ENCODE measurements at regions not wholly inside any gene's neighbourhood (a gene's known extent, or its start where the extent isn't known, plus 50 kb on each side); places are given as distances from the start of the nearest gene placed in this dataset.

- intact Hi-C loops (cut with micrococcal nuclease) = no loop called here
- H2AFZ ChIP-seq (ENCODE audit: low read depth, low read length) = no peak overlapping the region
- BruUV-seq (replicated peaks) = no TSS peak
Observed at GRCh38 chr12:85393606-85394005, 113.6 kb downstream of the ALX1 start.

More at GRCh38 chr12:85393606-85394005, 113.6 kb downstream of the ALX1 start:
- ChIA-PET CTCF (ENCODE audit: low intra/inter-chr PET ratio) (no interaction called here), POLR2A (no interaction called here)
- in situ Hi-C loops (cut with MboI) = no loop called here
- FAIRE-seq = no peak
- H3K4me1 ChIP-seq (replicated peaks in 1 of 2; ENCODE audit: control insufficient read depth in 2 of 2, insufficient read depth in 2 of 2, low read length in 2 of 2) = no peaks in the 10 kb centered on the region
- no peak for DNase-seq (ENCODE audit: extremely low read depth in 1 of 4, low spot score in 3 of 4)
- no peak for TF ChIP-seq ZFX (CRISPR knock-in tag; IDR thresholded peaks at IDR 0.05)
- TF ChIP-seq ZNF140 (CRISPR knock-in tag; IDR thresholded peaks at IDR 0.05) = no peak
- TF ChIP-seq SIX5 (IDR thresholded peaks at IDR 0.05; ENCODE audit: borderline replicate concordance in 1 of 2, insufficient read depth in 1 of 2, low read depth in 1 of 2, low read length in 2 of 2) = no peak
- no peak for TF ChIP-seq CCNT2 (IDR thresholded peaks at IDR 0.05; ENCODE audit: borderline replicate concordance, extremely low read depth, insufficient read length, low read depth, low read length)
- no peak for TF ChIP-seq RAD51 (IDR thresholded peaks at IDR 0.05; ENCODE audit: borderline replicate concordance, low read depth)
- no peak for TF ChIP-seq CGGBP1 (CRISPR knock-in tag; IDR thresholded peaks at IDR 0.05)
- TF ChIP-seq MIER1 (IDR thresholded peaks at IDR 0.05; ENCODE audit: low read depth) = no peak
- TF ChIP-seq ELK3 (CRISPR knock-in tag; IDR thresholded peaks at IDR 0.05) = no peak
- TF ChIP-seq, protein P1, sequence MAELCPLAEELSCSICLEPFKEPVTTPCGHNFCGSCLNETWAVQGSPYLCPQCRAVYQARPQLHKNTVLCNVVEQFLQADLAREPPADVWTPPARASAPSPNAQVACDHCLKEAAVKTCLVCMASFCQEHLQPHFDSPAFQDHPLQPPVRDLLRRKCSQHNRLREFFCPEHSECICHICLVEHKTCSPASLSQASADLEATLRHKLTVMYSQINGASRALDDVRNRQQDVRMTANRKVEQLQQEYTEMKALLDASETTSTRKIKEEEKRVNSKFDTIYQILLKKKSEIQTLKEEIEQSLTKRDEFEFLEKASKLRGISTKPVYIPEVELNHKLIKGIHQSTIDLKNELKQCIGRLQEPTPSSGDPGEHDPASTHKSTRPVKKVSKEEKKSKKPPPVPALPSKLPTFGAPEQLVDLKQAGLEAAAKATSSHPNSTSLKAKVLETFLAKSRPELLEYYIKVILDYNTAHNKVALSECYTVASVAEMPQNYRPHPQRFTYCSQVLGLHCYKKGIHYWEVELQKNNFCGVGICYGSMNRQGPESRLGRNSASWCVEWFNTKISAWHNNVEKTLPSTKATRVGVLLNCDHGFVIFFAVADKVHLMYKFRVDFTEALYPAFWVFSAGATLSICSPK (IDR thresholded peaks at IDR 0.05; ENCODE audit: borderline replicate concordance) = no peak
- no peaks in the 10 kb centered on the region for H3K36me3 ChIP-seq (ENCODE audit: control insufficient read depth, insufficient read depth, low read length)
- no peak overlapping the region for H3K4me2 ChIP-seq (ENCODE audit: insufficient read depth, low read length)
- H3K27ac ChIP-seq (ENCODE audit: extremely low read depth, low read depth, low read length) = no peak overlapping the region
- H3K4me3 ChIP-seq = no peak overlapping the region
- ATAC-seq = no peak
- H3K27me3 ChIP-seq (ENCODE audit: control insufficient read depth in 2 of 2, insufficient read depth in 2 of 2, low read length in 2 of 2) = no peaks in the 10 kb centered on the region
- H3K9me3 ChIP-seq (replicated peaks; ENCODE audit: control insufficient read depth, insufficient read depth, low read depth, low read length) = 0 out of 2 replicates have a peak, but pooled peaks cover under 1% of the 10 kb centered on the region
- no peaks in the 10 kb centered on the region for H4K20me1 ChIP-seq (replicated peaks; ENCODE audit: control insufficient read depth, insufficient read depth, low read length)
- no peaks in the 10 kb centered on the region for H3K79me2 ChIP-seq (ENCODE audit: control insufficient read depth, insufficient read depth, low read length)
- no peak overlapping the region for H3K9ac ChIP-seq (ENCODE audit: insufficient read depth in 1 of 2, low read depth in 2 of 2, low read length in 2 of 2)
- no peaks in the 10 kb centered on the region for H3K9me1 ChIP-seq (ENCODE audit: control insufficient read depth, insufficient read depth, low read length)

All from K562 (cell line).